Stimulated activated naive CD4-positive, alpha-beta T cell (primary cell): ENCODE measurements at regions not wholly inside any gene's neighbourhood (a gene's known extent, or its start where the extent isn't known, plus 50 kb on each side); places are given as distances from the start of the nearest gene placed in this dataset.

Source experiments
- DNase-seq, 6 experiments: peaks; one replicate each; lab custom pipeline; 2025; lab: John Stamatoyannopoulos, UW

DNA sequence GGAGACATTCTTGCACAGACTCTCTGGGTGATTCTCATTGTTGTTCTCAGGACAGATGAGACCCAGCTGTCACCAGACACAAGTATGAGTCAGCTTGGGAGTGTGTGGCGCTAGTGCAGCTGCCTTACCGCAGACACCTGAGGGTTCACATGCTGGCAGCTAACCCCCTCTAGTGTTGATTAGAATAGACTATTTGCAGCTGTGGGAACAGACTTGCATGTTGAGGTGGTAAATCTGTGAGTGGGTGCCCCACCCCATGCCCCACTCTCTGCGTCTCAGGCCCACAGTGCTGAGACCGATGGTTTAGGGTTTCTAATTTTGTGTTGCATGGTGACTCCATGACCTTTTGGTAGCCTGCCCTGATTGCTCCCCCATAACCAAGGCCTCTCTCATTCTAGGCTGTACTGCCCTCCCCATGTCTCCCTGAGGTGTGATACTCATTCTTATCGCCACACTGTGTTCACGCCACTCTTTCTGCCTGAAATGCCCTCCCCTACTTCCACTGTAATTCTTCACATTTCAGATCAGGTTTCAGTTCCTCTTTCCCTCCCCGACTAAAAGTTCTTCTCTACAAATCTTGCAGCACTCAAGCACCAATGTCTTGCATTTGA is 73.7 kb upstream of the KIRREL3 start:
- DNase-seq, result no peak

DNA sequence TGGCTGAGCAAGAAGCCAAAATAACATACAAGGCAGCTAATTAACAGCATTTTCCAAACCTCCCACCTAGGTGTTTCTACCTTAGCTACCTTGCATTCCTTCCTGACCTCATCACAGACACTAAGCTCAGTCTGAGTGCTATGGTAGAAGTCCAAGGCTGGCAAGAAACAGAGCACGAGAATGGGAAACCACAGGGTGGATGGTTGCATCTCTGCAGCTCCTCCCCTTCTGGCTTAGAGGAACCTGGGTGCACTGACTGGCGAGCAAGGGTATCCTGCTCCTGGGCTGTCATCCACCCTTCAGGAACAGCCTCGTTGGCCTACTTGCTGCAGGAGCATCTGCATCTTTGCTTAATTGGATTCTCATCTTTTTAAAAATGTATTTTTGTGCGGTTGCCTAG is 73.1 kb upstream of the KIRREL3 start:
- DNase-seq, result no peak

- no peak for DNase-seq
Observed at GRCh38 chr11:127071606-127072005, 71.0 kb upstream of the KIRREL3 start.

- DNase-seq, result no peak
Observed at GRCh38 chr11:127070808-127071207, 70.2 kb upstream of the KIRREL3 start.

- DNase-seq, result no peak
Observed at GRCh38 chr11:127066401-127067090, 66.0 kb upstream of the KIRREL3 start.

GRCh38 chr11:127063241-127063640 is 62.7 kb upstream of the KIRREL3 start:
- no peak for DNase-seq

DNA sequence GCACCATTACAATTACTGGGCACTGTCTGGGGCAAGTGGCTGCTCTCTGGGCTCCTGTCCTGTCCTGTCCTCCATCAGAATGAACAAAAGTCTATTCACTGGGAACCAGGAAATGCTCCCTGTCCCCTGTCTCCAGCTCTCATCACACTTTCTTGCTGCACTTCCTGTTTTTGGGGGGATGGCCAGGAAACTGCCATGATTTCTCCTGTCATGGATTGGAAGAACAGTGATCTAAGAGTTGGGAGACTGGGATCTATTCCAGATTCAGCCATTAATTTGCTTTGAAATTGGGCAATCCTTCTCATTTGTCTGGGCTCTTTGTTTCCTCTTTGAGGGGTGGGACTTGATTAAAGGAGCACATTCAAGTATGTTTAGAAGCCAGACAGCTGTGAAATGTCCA is 61.4 kb upstream of the KIRREL3 start:
- DNase-seq, result no peak

GRCh38 chr11:127059750-127060149 is 59.2 kb upstream of the KIRREL3 start:
- DNase-seq, result no peak

- no peak for DNase-seq
Observed at GRCh38 chr11:127059286-127059685, 58.7 kb upstream of the KIRREL3 start.

GRCh38 chr11:127058524-127058923 is 58.0 kb upstream of the KIRREL3 start:
- DNase-seq, result no peak

- no peak for DNase-seq
Observed at GRCh38 chr11:127057126-127057525, 56.6 kb upstream of the KIRREL3 start.

DNA sequence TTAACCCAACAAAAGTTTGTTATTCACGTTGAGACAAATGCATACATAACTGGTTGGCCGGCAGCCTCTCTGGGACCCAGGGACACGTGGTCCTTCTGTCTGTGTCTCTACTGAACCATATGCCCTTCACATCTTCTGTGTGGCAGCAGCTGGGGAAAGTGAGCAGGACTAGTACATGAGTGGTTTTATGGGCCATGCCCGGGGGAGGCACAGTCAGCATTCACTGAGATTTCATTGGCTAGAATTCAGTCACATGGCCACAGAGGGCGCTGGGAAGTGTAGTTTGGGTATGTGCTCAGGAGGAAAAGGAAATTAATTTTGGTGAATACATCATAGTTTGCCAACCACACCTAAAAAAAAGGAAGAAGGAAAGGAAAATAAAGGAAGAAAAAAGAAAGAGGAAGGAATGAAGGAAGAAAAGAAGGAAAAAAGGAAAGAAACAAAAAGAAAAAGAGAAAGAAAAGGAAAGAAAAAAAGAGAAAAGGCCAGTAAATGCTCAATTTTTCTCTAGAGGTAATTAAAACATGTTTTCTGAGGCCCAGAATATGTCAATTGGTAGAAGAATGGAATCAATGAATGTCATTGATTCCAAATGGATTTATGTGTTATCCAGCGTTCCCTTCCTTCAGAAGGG is 55.9 kb upstream of the KIRREL3 start:
- DNase-seq, result no peak

GRCh38 chr11:127055236-127055635 is 54.7 kb upstream of the KIRREL3 start:
- no peak for DNase-seq

DNA sequence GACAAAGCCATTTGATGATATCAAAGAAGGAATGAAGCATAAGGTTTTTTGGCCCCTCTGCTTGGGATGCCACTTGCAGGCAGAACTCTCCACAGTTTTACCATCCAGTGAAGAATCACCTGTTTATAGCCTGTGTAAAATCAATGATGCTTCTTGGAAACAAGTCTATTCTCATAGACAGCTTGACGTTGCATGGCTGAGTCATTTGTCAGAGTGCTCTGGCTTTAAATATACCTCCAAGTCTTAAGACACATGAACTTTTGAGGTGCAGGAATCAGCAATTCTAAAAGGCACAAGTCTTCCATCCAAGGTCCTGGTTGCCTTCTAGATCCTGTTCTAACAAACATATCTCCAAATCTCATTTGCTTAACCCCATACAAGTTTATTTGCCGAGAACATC is 53.6 kb upstream of the KIRREL3 start:
- DNase-seq, result no peak

DNA sequence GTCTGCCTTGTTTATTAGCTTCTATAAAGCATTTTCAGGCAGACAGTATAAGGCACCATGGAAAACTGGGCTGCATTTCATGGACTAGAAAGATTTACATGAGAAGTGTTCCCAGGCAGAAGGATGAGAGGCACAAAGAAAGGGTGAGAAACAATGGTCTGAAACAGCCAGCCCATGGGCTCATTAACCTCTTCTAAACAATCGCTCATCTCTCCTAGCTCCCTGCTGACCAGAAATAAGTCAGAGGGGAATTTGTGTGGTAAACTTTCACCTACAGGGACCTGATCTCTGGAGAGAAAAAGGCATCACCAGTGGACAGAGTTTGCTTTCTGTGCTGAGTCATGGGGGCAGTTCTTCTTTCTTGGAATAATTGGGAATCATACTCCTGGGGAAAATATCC is 51.8 kb upstream of the KIRREL3 start:
- DNase-seq, result no peak
